ENCODE measurements at regions not wholly inside any gene's neighbourhood (a gene's known extent, or its start where the extent isn't known, plus 50 kb on each side); places are given as distances from the start of the nearest gene placed in this dataset.

DNA sequence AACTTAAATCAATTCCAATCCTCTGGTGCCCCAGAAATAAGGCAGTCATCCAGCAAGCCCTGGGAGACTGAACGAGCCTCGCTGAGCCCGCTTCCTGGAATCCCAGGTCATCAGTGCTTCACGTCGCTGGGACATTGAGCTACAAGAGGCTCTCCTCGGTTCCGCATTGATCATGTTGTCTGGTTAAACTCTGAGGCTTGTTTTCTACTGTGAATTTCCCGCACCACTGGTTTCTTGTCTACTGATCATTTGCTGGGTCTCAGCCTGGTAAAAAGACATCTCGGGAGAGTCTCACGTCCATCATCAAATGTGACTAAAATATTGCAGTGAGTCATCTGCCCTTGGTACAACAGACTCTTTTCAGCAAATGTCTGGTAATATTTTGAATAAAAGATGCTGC is 569.2 kb downstream of the QKI start:
- TF ChIP-seq POLR2AphosphoS5 (IDR thresholded peaks at IDR 0.05; ENCODE audit: low read depth, low read length) (no peak), REST (IDR thresholded peaks at IDR 0.05; ENCODE audit: insufficient read depth in 1 of 2, low read depth in 2 of 2, low read length in 2 of 2) (no peak), SIN3A (IDR thresholded peaks at IDR 0.05; ENCODE audit: borderline replicate concordance, insufficient read depth, low read length) (no peak), FOXP2 (optimal IDR thresholded peaks at IDR 0.05; ENCODE audit: borderline replicate concordance, extremely low read depth, extremely low read length, insufficient read depth) (no peak), TAF1 (IDR thresholded peaks at IDR 0.05; ENCODE audit: borderline replicate concordance, insufficient read depth, low read length) (no peak)
